ENCODE measurements at regions not wholly inside any gene's neighbourhood (a gene's known extent, or its start where the extent isn't known, plus 50 kb on each side); places are given as distances from the start of the nearest gene placed in this dataset.
"Not testable (repeated sequence)": the region's sequence is repeated elsewhere in the genome, so short reads cannot be mapped to it uniquely, and the experiment has no call there.

GRCh38 chr6:78631976-78632375 lies 235.4 kb upstream of the IRAK1BP1 start:
- no peak overlapping the region for H3K27ac ChIP-seq (ENCODE audit: extremely low read length, insufficient read depth, low read length)
- H3K79me2 ChIP-seq (ENCODE audit: insufficient read depth, low read length) = no peaks in the 10 kb centered on the region
- H3K36me3 ChIP-seq (replicated peaks in 1 of 2; ENCODE audit: control insufficient read depth in 1 of 2, insufficient read depth in 2 of 2, low read length in 2 of 2) = no peaks in the 10 kb centered on the region
- no peak for TF ChIP-seq SMAD9 (CRISPR knock-in tag; IDR thresholded peaks at IDR 0.05)
- no peak for TF ChIP-seq ZNF232 (CRISPR knock-in tag; IDR thresholded peaks at IDR 0.05; ENCODE audit: borderline replicate concordance)
- DNase-seq (ENCODE audit: low spot score) = no peak
- no peak for FAIRE-seq
- in situ Hi-C loops (cut with HindIII; ENCODE audit: extremely low pct_ligation_motif_present, low pct_unique_long_range_greater_than_20kb) (no loop called here), intact Hi-C loops (cut with micrococcal nuclease; ENCODE audit: unreplicated experiment) (no loop called here)
- no peak overlapping the region for H3K9ac ChIP-seq (ENCODE audit: insufficient read depth, low read depth, low read length)
- no peaks in the 10 kb centered on the region for H4K20me1 ChIP-seq (ENCODE audit: insufficient read depth, low read length)
- no peaks in the 10 kb centered on the region for H3K4me1 ChIP-seq (ENCODE audit: insufficient read depth, low read length)
- 0% methylated on average over 3 of the region's 3 CpGs for WGBS (ENCODE audit: low lambda C conversion rate)
- no peak for ATAC-seq
- H3K9me3 ChIP-seq (ENCODE audit: low read length) = no peaks in the 10 kb centered on the region
- ChIA-PET POLR2A (no interaction called here), CTCF (ENCODE audit: low intra/inter-chr PET ratio, low total read pairs) (no interaction called here)
- H3K4me2 ChIP-seq (ENCODE audit: low read depth, low read length) = no peak overlapping the region
- no peaks in the 10 kb centered on the region for H3K27me3 ChIP-seq (ENCODE audit: control insufficient read depth in 1 of 2, insufficient read depth in 2 of 2, low read length in 2 of 2)
- H2AFZ ChIP-seq (ENCODE audit: low read length) = no peak overlapping the region
- H3K4me3 ChIP-seq (replicated peaks in 1 of 3; ENCODE audit: insufficient read depth in 1 of 3, low read depth in 2 of 3, low read length in 3 of 3) = no peak overlapping the region
- BruUV-seq (replicated peaks) = no TSS peak

GRCh38 chr6:78639111-78640110 lies 227.9 kb upstream of the IRAK1BP1 start:
- WGBS (ENCODE audit: low lambda C conversion rate) = 28% methylated on average over 7 of the region's 7 CpGs
- no TSS peak for BruUV-seq (replicated peaks)
- ChIA-PET POLR2A (no interaction called here), CTCF (ENCODE audit: low intra/inter-chr PET ratio, low total read pairs) (no interaction called here)
- Histone ChIP-seq H3K9ac (ENCODE audit: insufficient read depth, low read depth, low read length) (no peak overlapping the region), H3K4me1 (ENCODE audit: insufficient read depth, low read length) (no peaks in the 10 kb centered on the region), H3K4me3 (replicated peaks in 1 of 3; ENCODE audit: insufficient read depth in 1 of 3, low read depth in 2 of 3, low read length in 3 of 3) (no peak overlapping the region), H3K27me3 (ENCODE audit: control insufficient read depth in 1 of 2, insufficient read depth in 2 of 2, low read length in 2 of 2) (no peaks in the 10 kb centered on the region), H2AFZ (ENCODE audit: low read length) (no peak overlapping the region), H3K4me2 (ENCODE audit: low read depth, low read length) (no peak overlapping the region), H4K20me1 (ENCODE audit: insufficient read depth, low read length) (no peaks in the 10 kb centered on the region), H3K79me2 (ENCODE audit: insufficient read depth, low read length) (no peaks in the 10 kb centered on the region), H3K36me3 (replicated peaks in 1 of 2; ENCODE audit: control insufficient read depth in 1 of 2, insufficient read depth in 2 of 2, low read length in 2 of 2) (no peaks in the 10 kb centered on the region), H3K9me3 (ENCODE audit: low read length) (no peaks in the 10 kb centered on the region), H3K27ac (ENCODE audit: extremely low read length, insufficient read depth, low read length) (no peak overlapping the region)
- intact Hi-C loops (cut with micrococcal nuclease; ENCODE audit: unreplicated experiment) = no loop called here
- in situ Hi-C loops (cut with HindIII; ENCODE audit: extremely low pct_ligation_motif_present, low pct_unique_long_range_greater_than_20kb) = no loop called here
- ATAC-seq (no peak), FAIRE-seq (no peak), DNase-seq (ENCODE audit: low spot score) (no peak)
- TF ChIP-seq HMGXB4 (CRISPR knock-in tag; IDR thresholded peaks at IDR 0.05; ENCODE audit: borderline replicate concordance in 1 of 2, low read depth in 1 of 2) (no peak), CREB1 (IDR thresholded peaks at IDR 0.05) (peak; percentile 81), CREB1 (CRISPR knock-in tag; IDR thresholded peaks at IDR 0.05) (no peak)

- CTCF ChIA-PET (ENCODE audit: low intra/inter-chr PET ratio, low total read pairs) = not testable (repeated sequence)
- 0% methylated on average over 5 of the region's 6 CpGs for WGBS (ENCODE audit: low lambda C conversion rate)
Observed at GRCh38 chr6:78643976-78644375, 223.4 kb upstream of the IRAK1BP1 start.

More at GRCh38 chr6:78643976-78644375, 223.4 kb upstream of the IRAK1BP1 start:
- H4K20me1 ChIP-seq (ENCODE audit: insufficient read depth, low read length); H3K4me2 ChIP-seq (ENCODE audit: low read depth, low read length); H3K27ac ChIP-seq (ENCODE audit: extremely low read length, insufficient read depth, low read length); H3K79me2 ChIP-seq (ENCODE audit: insufficient read depth, low read length); H2AFZ ChIP-seq (ENCODE audit: low read length); H3K27me3 ChIP-seq (ENCODE audit: control insufficient read depth in 1 of 2, insufficient read depth in 2 of 2, low read length in 2 of 2); in situ Hi-C loops (cut with HindIII; ENCODE audit: extremely low pct_ligation_motif_present, low pct_unique_long_range_greater_than_20kb); DNase-seq (ENCODE audit: low spot score); FAIRE-seq; H3K4me1 ChIP-seq (ENCODE audit: insufficient read depth, low read length); POLR2A ChIA-PET; BruUV-seq (replicated peaks); H3K4me3 ChIP-seq (replicated peaks in 1 of 3; ENCODE audit: insufficient read depth in 1 of 3, low read depth in 2 of 3, low read length in 3 of 3); H3K36me3 ChIP-seq (replicated peaks in 1 of 2; ENCODE audit: control insufficient read depth in 1 of 2, insufficient read depth in 2 of 2, low read length in 2 of 2); intact Hi-C loops (cut with micrococcal nuclease; ENCODE audit: unreplicated experiment); ATAC-seq; H3K9me3 ChIP-seq (ENCODE audit: low read length); H3K9ac ChIP-seq (ENCODE audit: insufficient read depth, low read depth, low read length): not testable (repeated sequence)
